ENCODE measurements at regions not wholly inside any gene's neighbourhood (a gene's known extent, or its start where the extent isn't known, plus 50 kb on each side); places are given as distances from the start of the nearest gene placed in this dataset.

- Histone ChIP-seq H3K4me1 (ENCODE audit: control insufficient read depth, insufficient read depth, low read length) (no peaks in the 10 kb centered on the region), H3K4me3 (ENCODE audit: low read length) (no peak overlapping the region), H3K9me3 (ENCODE audit: control insufficient read depth, low read depth, low read length) (no peaks in the 10 kb centered on the region), H3K36me3 (ENCODE audit: control insufficient read depth, insufficient read depth, low read length) (no peaks in the 10 kb centered on the region), H3K27ac (ENCODE audit: low read length) (no peak overlapping the region), H3K27me3 (ENCODE audit: control insufficient read depth, insufficient read depth, low read length) (no peaks in the 10 kb centered on the region)
- WGBS (ENCODE audit: insufficient coverage, low lambda C conversion rate), result no CpG with 5 or more reads among the region's 1 CpG
- DNase-seq, result no peak
These were observed 129.7 kb upstream of the USP38 start for GRCh38 chr4:143054971-143055370.

GRCh38 chr4:143055997-143056396 is 128.7 kb upstream of the USP38 start:
- no peaks in the 10 kb centered on the region for H3K4me1 ChIP-seq (ENCODE audit: control insufficient read depth, insufficient read depth, low read length)
- H3K36me3 ChIP-seq (ENCODE audit: control insufficient read depth, insufficient read depth, low read length), result no peaks in the 10 kb centered on the region
- H3K27me3 ChIP-seq (ENCODE audit: control insufficient read depth, insufficient read depth, low read length), result no peaks in the 10 kb centered on the region
- H3K27ac ChIP-seq (ENCODE audit: low read length), result no peak overlapping the region
- H3K9me3 ChIP-seq (ENCODE audit: control insufficient read depth, low read depth, low read length), result no peaks in the 10 kb centered on the region
- no peak overlapping the region for H3K4me3 ChIP-seq (ENCODE audit: low read length)
- DNase-seq, result no peak
- WGBS (ENCODE audit: insufficient coverage, low lambda C conversion rate), result no CpG with 5 or more reads among the region's 4 CpGs

- Histone ChIP-seq H3K27ac (ENCODE audit: low read length) (no peak overlapping the region), H3K36me3 (ENCODE audit: control insufficient read depth, insufficient read depth, low read length) (no peaks in the 10 kb centered on the region), H3K27me3 (ENCODE audit: control insufficient read depth, insufficient read depth, low read length) (no peaks in the 10 kb centered on the region), H3K4me1 (ENCODE audit: control insufficient read depth, insufficient read depth, low read length) (no peaks in the 10 kb centered on the region), H3K4me3 (ENCODE audit: low read length) (no peak overlapping the region), H3K9me3 (ENCODE audit: control insufficient read depth, low read depth, low read length) (no peaks in the 10 kb centered on the region)
- DNase-seq, result no peak
- WGBS (ENCODE audit: insufficient coverage, low lambda C conversion rate), result no CpG with 5 or more reads among the region's 4 CpGs
These were observed 113.4 kb upstream of the USP38 start for GRCh38 chr4:143071351-143071750.

GRCh38 chr4:143076723-143077122 is 108.0 kb upstream of the USP38 start:
- peak overlapping the region; percentile 71 for H3K27ac ChIP-seq (ENCODE audit: low read length)
- DNase-seq, result peak; percentile 85 to 94
- no CpG with 5 or more reads among the region's 4 CpGs for WGBS (ENCODE audit: insufficient coverage, low lambda C conversion rate)
- no peak overlapping the region for H3K4me3 ChIP-seq (ENCODE audit: low read length)
- H3K9me3 ChIP-seq (ENCODE audit: control insufficient read depth, low read depth, low read length), result no peaks in the 10 kb centered on the region
- no peaks in the 10 kb centered on the region for H3K27me3 ChIP-seq (ENCODE audit: control insufficient read depth, insufficient read depth, low read length)
- H3K36me3 ChIP-seq (ENCODE audit: control insufficient read depth, insufficient read depth, low read length), result no peaks in the 10 kb centered on the region
- peaks cover 7% of the 10 kb centered on the region for H3K4me1 ChIP-seq (ENCODE audit: control insufficient read depth, insufficient read depth, low read length)

GRCh38 chr4:143082701-143083100 is 102.0 kb upstream of the USP38 start:
- Histone ChIP-seq H3K9me3 (ENCODE audit: control insufficient read depth, low read depth, low read length) (no peaks in the 10 kb centered on the region), H3K36me3 (ENCODE audit: control insufficient read depth, insufficient read depth, low read length) (no peaks in the 10 kb centered on the region), H3K4me3 (ENCODE audit: low read length) (no peak overlapping the region), H3K4me1 (ENCODE audit: control insufficient read depth, insufficient read depth, low read length) (peaks cover 39% of the 10 kb centered on the region), H3K27me3 (ENCODE audit: control insufficient read depth, insufficient read depth, low read length) (no peaks in the 10 kb centered on the region), H3K27ac (ENCODE audit: low read length) (peak overlapping the region; percentile 84)
- peak; percentile 72 to 86 for DNase-seq
- no CpG with 5 or more reads among the region's 1 CpG for WGBS (ENCODE audit: insufficient coverage, low lambda C conversion rate)

GRCh38 chr4:143083756-143084472 is 100.8 kb upstream of the USP38 start:
- Histone ChIP-seq H3K27ac (ENCODE audit: low read length) (peak overlapping the region; percentile 84), H3K36me3 (ENCODE audit: control insufficient read depth, insufficient read depth, low read length) (no peaks in the 10 kb centered on the region), H3K27me3 (ENCODE audit: control insufficient read depth, insufficient read depth, low read length) (no peaks in the 10 kb centered on the region), H3K4me1 (ENCODE audit: control insufficient read depth, insufficient read depth, low read length) (peaks cover 39% of the 10 kb centered on the region), H3K9me3 (ENCODE audit: control insufficient read depth, low read depth, low read length) (no peaks in the 10 kb centered on the region), H3K4me3 (ENCODE audit: low read length) (no peak overlapping the region)
- WGBS (ENCODE audit: insufficient coverage, low lambda C conversion rate), result 17% methylated on average over 1 of the region's 2 CpGs
- DNase-seq, result peak in 1 of 2 donors; percentile 49

GRCh38 chr4:143084566-143084965 is 100.2 kb upstream of the USP38 start:
- H3K4me3 ChIP-seq (ENCODE audit: low read length), result no peak overlapping the region
- WGBS (ENCODE audit: insufficient coverage, low lambda C conversion rate), result no CpG with 5 or more reads among the region's 1 CpG
- H3K4me1 ChIP-seq (ENCODE audit: control insufficient read depth, insufficient read depth, low read length), result peaks cover 39% of the 10 kb centered on the region
- no peaks in the 10 kb centered on the region for H3K9me3 ChIP-seq (ENCODE audit: control insufficient read depth, low read depth, low read length)
- DNase-seq, result no peak
- no peaks in the 10 kb centered on the region for H3K27me3 ChIP-seq (ENCODE audit: control insufficient read depth, insufficient read depth, low read length)
- peak overlapping the region; percentile 84 for H3K27ac ChIP-seq (ENCODE audit: low read length)
- H3K36me3 ChIP-seq (ENCODE audit: control insufficient read depth, insufficient read depth, low read length), result no peaks in the 10 kb centered on the region

- H3K36me3 ChIP-seq (ENCODE audit: control insufficient read depth, insufficient read depth, low read length), result no peaks in the 10 kb centered on the region
- no peaks in the 10 kb centered on the region for H3K9me3 ChIP-seq (ENCODE audit: control insufficient read depth, low read depth, low read length)
- H3K4me3 ChIP-seq (ENCODE audit: low read length), result no peak overlapping the region
- peaks cover 39% of the 10 kb centered on the region for H3K4me1 ChIP-seq (ENCODE audit: control insufficient read depth, insufficient read depth, low read length)
- H3K27me3 ChIP-seq (ENCODE audit: control insufficient read depth, insufficient read depth, low read length), result no peaks in the 10 kb centered on the region
- WGBS (ENCODE audit: insufficient coverage, low lambda C conversion rate), result no CpG with 5 or more reads among the region's 2 CpGs
- DNase-seq, result peak in 1 of 2 donors; percentile 62
- peak overlapping the region; percentile 84 for H3K27ac ChIP-seq (ENCODE audit: low read length)
These were observed 99.5 kb upstream of the USP38 start for GRCh38 chr4:143085224-143085623.

- Histone ChIP-seq H3K36me3 (ENCODE audit: control insufficient read depth, insufficient read depth, low read length) (no peaks in the 10 kb centered on the region), H3K4me1 (ENCODE audit: control insufficient read depth, insufficient read depth, low read length) (peaks cover 39% of the 10 kb centered on the region), H3K27me3 (ENCODE audit: control insufficient read depth, insufficient read depth, low read length) (no peaks in the 10 kb centered on the region), H3K27ac (ENCODE audit: low read length) (peak overlapping the region; percentile 84), H3K9me3 (ENCODE audit: control insufficient read depth, low read depth, low read length) (peaks cover 1% of the 10 kb centered on the region), H3K4me3 (ENCODE audit: low read length) (no peak overlapping the region)
- DNase-seq, result peak; percentile 54 to 87
These were observed 99.1 kb upstream of the USP38 start for GRCh38 chr4:143085659-143086058.

GRCh38 chr4:143089291-143089690 is 95.4 kb upstream of the USP38 start:
- Histone ChIP-seq H3K4me3 (ENCODE audit: low read length) (no peak overlapping the region), H3K4me1 (ENCODE audit: control insufficient read depth, insufficient read depth, low read length) (peaks cover 14% of the 10 kb centered on the region), H3K27me3 (ENCODE audit: control insufficient read depth, insufficient read depth, low read length) (no peaks in the 10 kb centered on the region), H3K27ac (ENCODE audit: low read length) (no peak overlapping the region), H3K9me3 (ENCODE audit: control insufficient read depth, low read depth, low read length) (peaks cover 3% of the 10 kb centered on the region), H3K36me3 (ENCODE audit: control insufficient read depth, insufficient read depth, low read length) (no peaks in the 10 kb centered on the region)
- DNase-seq, result no peak

- Histone ChIP-seq H3K4me3 (ENCODE audit: low read length) (no peak overlapping the region), H3K4me1 (ENCODE audit: control insufficient read depth, insufficient read depth, low read length) (peaks cover 10% of the 10 kb centered on the region)
These were observed 94.9 kb upstream of the USP38 start for GRCh38 chr4:143089847-143090246.

More at GRCh38 chr4:143089847-143090246, 94.9 kb upstream of the USP38 start:
- no peak for DNase-seq
- Histone ChIP-seq H3K27me3 (ENCODE audit: control insufficient read depth, insufficient read depth, low read length) (no peaks in the 10 kb centered on the region), H3K9me3 (ENCODE audit: control insufficient read depth, low read depth, low read length) (peaks cover 3% of the 10 kb centered on the region), H3K27ac (ENCODE audit: low read length) (no peak overlapping the region), H3K36me3 (ENCODE audit: control insufficient read depth, insufficient read depth, low read length) (no peaks in the 10 kb centered on the region)
